ENCODE measurements at regions not wholly inside any gene's neighbourhood (a gene's known extent, or its start where the extent isn't known, plus 50 kb on each side); places are given as distances from the start of the nearest gene placed in this dataset.
"Not testable (repeated sequence)": the region's sequence is repeated elsewhere in the genome, so short reads cannot be mapped to it uniquely, and the experiment has no call there.

DNA sequence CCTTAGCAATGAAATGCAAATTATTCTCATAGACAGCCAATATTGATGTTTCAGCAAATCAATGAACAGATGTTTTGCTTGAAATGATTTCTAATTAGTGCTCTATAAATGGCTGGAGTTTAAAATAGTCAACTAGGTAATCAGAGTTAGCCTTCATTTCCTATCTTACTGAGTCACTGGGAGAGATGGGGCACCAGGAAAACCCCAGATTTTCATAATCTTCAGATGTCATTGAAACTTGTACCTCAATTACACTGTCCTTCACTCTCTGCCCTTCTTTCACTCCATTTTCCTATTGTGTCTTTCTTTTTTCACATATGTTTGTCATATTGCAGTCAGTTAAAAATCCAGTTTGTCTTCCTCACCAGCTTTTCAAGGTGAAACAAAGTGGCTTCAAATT, 92.7 kb downstream of the C12orf75 start:
- DNase-seq: peak; percentile 15 to 44 (median 40)

GRCh38 chr12:105423921-105424320, 93.4 kb downstream of the C12orf75 start:
- no peak for DNase-seq

GRCh38 chr12:105425254-105426174, 95.0 kb downstream of the C12orf75 start:
- DNase-seq: no peak

DNA sequence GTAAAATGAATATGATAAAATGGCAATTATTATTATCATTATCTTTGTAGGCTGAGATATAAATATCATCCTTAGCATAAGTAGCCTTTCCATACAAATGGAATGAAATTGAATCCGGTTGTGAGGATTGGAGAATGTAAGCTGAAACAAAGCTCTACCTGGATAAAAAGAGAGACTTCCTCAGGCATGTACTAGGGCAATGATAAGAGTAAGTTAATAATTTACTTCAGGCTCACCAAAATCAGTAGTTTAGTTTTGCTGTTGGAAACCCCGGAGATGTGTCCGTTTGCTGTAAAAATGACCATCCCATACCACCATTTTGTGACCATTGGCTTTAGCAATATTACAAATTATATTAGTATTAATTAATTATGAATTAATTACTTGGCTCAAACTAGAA, 96.3 kb downstream of the C12orf75 start:
- no peak for DNase-seq

- peak in 1 of 3 donors; percentile 10 for DNase-seq
These were observed 97.4 kb downstream of the C12orf75 start for GRCh38 chr12:105427883-105428282.

GRCh38 chr12:105428793-105429395, 98.4 kb downstream of the C12orf75 start:
- no peak for DNase-seq

- DNase-seq: no peak
These were observed 99.0 kb downstream of the C12orf75 start for GRCh38 chr12:105429511-105429910.

GRCh38 chr12:105431537-105432100, 101.1 kb downstream of the C12orf75 start:
- no peak for DNase-seq

- DNase-seq: no peak
These were observed 103.3 kb downstream of the C12orf75 start for GRCh38 chr12:105433804-105434203.

DNA sequence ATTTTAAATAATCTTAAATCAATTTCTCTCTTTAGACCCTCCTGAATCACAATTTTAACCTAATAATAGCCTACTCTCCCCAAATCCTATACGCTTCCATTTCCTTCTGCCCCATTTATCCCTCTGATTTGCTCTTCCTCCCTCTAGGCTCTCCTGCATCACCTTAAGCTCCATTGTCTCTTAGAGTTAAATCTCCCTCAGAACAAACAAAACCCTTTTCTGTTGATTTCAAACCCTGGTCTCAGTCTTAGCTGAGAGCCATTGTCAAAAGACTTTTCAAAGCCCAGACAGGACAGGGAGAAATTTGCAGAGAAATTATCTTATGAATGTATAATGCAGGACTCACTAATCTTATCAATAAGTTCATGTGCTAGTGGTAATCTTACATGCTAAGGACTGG, 106.1 kb downstream of the C12orf75 start:
- DNase-seq: no peak

DNA sequence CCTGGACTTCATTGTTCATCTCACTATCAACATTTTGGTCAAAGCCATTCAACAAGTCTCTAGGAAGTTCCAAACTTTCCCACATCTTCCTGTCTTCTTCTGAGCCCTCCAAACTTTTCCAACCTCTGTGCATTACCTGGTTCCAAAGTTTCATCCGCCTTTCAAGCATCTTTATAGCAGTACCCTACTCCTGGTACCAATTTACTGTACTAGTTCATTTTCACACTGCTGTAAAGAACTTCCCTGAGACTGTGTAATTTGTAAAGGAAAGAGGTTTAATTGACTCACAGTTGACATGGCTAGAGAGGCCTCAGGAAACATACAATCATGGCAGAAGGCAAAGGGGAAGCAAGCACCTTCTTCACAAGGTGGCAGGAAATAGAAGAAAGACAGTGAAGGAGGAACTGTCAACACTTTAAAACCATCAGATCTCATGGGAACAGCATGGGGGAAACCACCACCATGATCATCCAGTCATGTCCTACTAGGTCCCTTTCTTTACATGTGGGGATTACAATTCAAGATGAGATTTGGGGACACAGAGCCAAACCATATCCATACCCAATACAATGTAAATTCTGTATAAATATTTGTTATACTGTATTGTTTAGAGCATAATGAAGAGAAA, 109.7 kb downstream of the C12orf75 start:
- DNase-seq: no peak

GRCh38 chr12:105443802-105444652, 113.5 kb downstream of the C12orf75 start:
- DNase-seq: no peak

- DNase-seq: no peak
These were observed 114.2 kb downstream of the C12orf75 start for GRCh38 chr12:105444653-105445102.

DNA sequence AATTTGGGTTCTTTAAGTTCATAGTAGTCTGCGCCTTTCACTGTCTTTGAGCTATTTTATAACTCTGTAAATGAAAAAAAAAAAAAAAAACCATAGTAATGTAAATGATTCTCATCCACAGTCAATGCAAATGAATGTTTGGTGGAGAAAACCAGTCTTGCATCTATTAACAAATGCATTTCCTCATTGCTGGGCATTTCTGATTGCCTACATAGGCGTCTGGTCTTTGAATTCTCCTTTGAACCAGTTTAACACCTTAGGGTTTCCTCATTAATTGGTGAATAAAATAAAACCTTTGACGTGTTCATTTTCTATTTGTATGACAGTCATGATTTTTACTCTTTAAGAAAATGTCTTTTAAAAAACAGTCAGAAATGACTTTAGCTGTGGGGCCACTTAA, 114.8 kb downstream of the C12orf75 start:
- DNase-seq: no peak

DNA sequence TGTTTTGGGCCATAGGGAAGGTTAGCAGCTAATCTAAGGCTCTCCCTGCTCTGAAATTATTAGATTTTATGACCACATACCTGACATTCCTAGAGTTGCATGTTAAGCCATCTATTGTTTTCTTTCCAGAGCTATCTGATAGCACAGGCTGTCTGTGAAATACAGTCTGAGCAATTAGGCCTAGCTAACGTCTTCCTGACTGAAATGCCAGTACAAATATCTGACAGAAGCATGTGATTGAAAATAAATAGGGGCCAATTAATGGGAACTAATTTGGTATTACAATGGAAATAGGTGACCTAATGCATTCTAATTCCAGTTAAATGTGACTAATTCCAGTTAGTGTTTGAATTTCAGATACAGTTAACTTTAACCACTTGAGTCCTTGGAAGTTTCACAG, 115.2 kb downstream of the C12orf75 start:
- DNase-seq: no peak

DNA sequence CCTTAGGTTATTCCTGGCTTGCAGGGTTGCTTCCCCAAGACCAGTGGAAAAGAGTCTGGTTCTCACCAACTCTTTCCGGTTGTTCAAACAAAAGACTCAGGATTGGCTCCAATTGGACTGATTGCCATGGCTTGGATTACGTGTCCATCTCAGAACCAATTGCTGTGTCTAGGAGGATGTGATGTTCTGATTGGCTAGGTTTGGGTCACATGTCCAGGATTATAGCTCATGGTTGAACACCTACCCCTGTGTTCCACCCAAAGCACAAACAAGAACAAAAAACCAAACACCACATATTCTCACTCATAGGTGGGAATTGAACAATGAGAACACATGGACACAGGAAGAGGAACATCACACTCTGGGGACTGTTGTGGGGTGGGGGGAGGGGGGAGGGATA, 116.0 kb downstream of the C12orf75 start:
- DNase-seq: not testable (repeated sequence)

GRCh38 chr12:105449431-105449830, 118.9 kb downstream of the C12orf75 start:
- no peak for DNase-seq

GRCh38 chr12:105451211-105451610, 120.7 kb downstream of the C12orf75 start:
- no peak for DNase-seq

DNA sequence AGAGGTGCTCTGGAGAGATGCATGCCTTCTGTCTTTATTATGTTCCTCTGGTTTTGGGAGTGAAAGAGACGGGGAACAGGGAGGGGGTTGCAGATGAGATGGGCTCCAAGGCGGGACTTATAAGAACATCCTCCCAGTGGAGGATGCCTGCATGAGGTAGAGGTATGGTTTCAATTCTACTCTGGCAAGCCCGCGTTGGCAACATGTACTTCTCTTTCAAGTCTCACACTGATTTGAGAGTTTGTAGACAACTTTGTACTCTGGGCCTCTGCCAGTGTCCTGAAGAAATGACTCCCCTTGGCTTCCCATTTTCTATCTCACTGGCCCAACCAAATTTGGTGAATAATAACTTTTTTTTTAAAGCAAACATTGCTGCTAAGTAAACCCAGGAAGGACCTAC, 121.3 kb downstream of the C12orf75 start:
- DNase-seq: no peak

DNA sequence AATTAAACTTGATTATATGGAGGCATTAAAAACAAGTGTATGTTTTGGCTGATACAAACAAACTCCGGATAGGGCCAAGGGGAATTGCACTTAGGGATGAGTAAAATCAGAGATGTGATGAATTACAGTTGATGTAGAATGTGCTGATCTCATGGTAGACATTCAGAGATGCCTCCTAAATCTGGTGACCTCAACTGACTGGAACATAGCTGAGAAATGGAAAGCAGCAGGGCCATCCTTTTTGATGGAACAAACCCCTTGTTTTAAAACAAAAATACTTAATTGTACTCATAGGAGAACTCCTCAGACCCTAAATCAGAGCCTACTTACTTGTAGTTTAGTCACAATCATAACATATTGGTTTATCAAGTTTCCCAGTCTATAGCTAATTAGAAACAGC, 122.8 kb downstream of the C12orf75 start:
- no peak for DNase-seq

DNA sequence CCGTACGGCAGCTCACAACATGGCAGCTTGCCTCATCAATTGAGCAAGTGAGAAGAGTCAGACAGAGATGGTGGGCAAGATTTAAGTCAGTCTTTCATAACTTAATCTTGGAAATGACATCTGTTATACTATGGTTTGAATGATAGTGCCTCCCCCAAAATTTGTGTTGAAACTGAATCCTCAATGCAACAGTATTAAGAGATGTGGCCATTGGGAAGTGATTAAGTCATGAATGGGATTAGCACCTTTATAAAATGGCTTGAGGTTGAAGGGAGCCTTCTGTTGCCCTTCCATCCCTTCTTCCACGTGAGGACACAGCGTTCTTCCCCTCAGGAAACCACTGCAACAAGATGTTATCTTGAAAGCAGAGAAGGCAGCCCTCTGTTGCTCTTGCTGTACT, 124.2 kb downstream of the C12orf75 start:
- DNase-seq: no peak

DNA sequence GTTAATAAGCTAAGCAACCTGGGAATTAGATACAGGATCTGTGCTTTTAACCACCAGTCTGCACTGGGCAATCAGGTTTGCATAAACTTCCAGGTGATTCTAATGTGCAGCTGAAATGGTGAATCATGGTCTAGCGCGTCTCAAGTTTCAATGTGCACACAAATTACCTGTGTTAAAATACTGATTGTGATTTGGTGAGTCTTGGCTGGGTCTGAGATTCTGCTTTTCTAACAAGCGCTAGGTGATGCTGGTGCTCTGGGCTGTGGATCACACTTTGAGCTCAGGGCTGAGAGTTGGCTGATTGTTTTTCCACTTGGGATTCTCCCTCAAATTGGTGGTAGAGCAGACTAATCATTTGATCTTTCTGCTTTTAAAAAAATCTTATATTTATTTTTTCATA, 124.8 kb downstream of the C12orf75 start:
- no peak for DNase-seq

Measured in suppressor macrophage treated with lipopolysaccharide for 1 hour (primary cell).